ENCODE measurements at regions not wholly inside any gene's neighbourhood (a gene's known extent, or its start where the extent isn't known, plus 50 kb on each side); places are given as distances from the start of the nearest gene placed in this dataset.

DNA sequence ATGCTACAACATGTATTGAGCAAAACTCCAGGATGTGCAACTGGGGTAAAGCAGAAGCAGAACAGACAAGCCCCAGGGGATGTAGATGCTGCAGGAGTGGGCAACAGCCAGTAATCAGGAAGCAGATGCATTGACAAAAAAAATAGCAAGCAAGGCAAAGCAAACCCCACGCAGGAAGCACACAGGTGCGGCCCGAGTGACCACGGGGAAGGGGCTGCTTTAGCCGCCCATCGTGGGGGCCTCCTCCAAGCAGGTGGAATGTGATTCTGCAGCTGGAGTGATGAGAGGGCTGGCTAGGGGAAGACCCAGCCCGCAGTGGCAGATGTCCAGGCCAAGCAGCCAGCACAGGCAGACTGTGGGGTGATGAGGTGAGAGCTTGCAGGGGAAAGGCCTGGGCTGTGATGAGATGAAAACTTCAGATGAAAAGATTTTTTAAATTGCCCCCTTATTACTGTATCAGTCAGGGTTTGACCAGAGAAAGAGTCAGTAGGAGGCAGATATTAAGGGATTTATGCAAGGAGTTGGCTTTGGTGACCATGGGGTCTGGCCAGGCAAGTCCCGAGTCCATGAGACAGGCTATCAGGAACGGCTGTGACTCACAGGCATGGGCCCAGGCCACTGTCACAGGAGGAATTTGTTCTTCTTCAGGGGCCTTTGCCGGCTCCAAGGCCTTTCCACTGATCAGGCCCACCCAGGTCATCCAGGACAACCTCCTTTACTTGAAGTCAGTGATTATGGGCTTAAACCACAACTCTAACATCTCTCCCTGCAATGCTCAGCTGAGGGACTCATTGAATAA lies 207.6 kb downstream of the ANKRD60 start:
- Mint-ChIP-seq H3K9me3 (ENCODE audit: insufficient read depth) (no peaks in the 10 kb centered on the region), H3K27me3 (ENCODE audit: low read depth) (peaks cover 3% of the 10 kb centered on the region), H3K36me3 (ENCODE audit: low read depth) (no peaks in the 10 kb centered on the region), H3K4me1 (ENCODE audit: low read depth) (no peaks in the 10 kb centered on the region), H3K4me3 (no peak overlapping the region), H3K27ac (no peak overlapping the region)
- DNase-seq (no peak), ATAC-seq (no peak)
- ChIA-PET CTCF (no interaction called here), POLR2A (no interaction called here)

DNA sequence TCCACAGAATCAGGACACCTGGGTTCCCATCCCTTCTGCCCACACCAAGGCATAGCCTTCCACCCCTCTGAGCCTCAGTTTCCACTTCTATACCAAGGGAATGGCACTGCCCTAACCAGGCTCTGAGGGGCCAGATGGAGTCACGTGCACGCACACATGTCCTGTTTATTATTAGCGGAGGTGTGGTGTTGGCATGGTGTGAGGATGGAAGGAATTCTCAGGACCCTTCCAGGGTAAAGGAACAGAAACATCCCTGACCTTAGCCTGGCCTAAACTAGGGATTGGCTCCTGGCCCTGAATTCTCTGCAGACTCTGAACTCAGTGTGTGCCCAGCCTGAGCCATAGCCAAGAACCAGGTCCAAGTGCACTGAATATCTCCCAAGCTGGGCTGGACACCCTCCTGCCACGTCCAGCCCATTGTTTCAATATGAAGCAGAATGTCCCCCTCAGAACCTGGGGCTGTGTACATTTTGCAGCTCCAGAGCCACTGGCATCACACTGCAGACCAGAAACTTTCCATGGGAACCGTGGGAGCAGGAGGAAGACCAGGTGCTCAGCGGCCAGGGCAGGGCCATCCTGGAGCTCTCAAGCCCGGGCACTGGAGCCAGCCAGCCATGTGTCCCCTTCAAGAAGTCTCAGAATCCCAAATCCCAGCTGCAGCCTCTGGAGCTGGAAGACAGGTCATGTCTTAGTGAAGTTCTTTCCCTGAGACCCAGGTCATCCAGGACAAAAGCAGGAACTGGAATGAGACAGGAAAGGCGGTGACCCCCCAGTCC lies 208.4 kb downstream of the ANKRD60 start:
- DNase-seq (no peak), ATAC-seq (no peak)
- POLR2A ChIA-PET, result no interaction called here
- H3K36me3 Mint-ChIP-seq (ENCODE audit: low read depth), result no peaks in the 10 kb centered on the region
- CTCF ChIA-PET, result no interaction called here
- H3K4me3 Mint-ChIP-seq, result no peak overlapping the region
- H3K27ac Mint-ChIP-seq, result no peak overlapping the region
- peaks cover under 1% of the 10 kb centered on the region for H3K4me1 Mint-ChIP-seq (ENCODE audit: low read depth)
- peaks cover 5% of the 10 kb centered on the region for H3K27me3 Mint-ChIP-seq (ENCODE audit: low read depth)
- H3K9me3 Mint-ChIP-seq (ENCODE audit: insufficient read depth), result no peaks in the 10 kb centered on the region

DNA sequence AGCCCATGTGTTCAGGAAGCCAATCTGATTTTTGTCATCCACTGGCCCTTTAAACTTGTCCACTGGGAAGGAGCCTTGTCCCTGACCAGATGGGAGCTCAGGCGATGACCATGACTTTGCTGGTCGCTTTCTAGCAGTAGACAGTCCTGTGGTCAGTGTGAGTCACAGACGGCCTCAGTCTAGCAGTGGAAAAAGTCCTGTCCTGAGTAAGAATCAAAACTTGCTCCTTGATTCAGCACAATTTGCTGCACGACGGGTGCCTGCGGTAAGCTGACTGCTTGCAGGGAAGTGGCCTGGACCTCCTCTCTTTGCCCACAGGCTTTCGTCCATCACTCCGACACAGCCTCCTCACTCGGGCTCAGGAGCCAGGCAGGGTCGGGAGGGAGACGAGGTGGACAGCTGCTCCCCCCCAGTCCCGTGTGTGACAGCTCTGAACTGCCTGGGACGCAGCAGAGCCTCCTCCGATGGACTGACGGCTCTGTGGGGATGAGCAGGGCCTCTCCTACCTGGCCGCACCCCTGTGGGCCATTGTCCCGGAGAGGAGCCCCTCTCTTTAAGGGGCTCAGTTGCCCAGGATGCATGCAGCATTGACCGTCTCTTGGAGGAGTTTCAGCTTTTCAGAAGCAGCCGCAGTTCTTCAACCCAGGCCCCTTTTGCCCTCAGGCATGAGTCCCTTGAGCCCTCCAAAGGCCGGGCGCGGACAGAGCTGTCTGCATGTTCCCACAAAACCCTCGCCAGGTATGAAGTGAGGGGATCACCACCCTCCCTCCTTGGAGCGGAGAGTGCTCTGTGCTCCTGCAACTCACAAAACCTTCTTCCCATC lies 209.2 kb downstream of the ANKRD60 start:
- Mint-ChIP-seq H3K4me1 (ENCODE audit: low read depth) (peaks cover 8% of the 10 kb centered on the region), H3K4me3 (no peak overlapping the region), H3K27me3 (ENCODE audit: low read depth) (peaks cover 5% of the 10 kb centered on the region), H3K36me3 (ENCODE audit: low read depth) (no peaks in the 10 kb centered on the region), H3K9me3 (ENCODE audit: insufficient read depth) (no peaks in the 10 kb centered on the region), H3K27ac (no peak overlapping the region)
- no peak for DNase-seq
- no peak for ATAC-seq
- ChIA-PET POLR2A (no interaction called here), CTCF (no interaction called here)

DNA sequence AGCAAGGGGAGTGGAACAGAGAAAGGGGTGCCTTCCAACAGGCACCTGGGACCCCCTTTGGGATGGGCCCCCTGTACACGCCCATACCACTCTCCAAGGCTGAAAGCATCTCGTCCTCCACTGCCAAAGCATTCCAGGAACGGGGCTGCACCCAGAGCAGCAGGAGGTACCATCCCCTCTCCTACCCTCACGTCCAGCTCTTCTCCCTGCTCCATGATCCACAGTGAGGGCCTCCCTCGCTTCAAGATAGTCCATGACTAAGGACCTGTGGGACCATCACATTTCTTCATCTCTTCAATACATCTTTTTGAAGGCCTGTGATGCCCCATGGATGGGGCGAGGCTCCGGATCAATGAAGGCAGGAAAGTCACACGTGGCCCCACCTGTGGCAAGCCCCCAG lies 209.9 kb downstream of the ANKRD60 start:
- Mint-ChIP-seq H3K36me3 (ENCODE audit: low read depth) (no peaks in the 10 kb centered on the region), H3K9me3 (ENCODE audit: insufficient read depth) (no peaks in the 10 kb centered on the region), H3K4me3 (no peak overlapping the region), H3K27me3 (ENCODE audit: low read depth) (peaks cover 5% of the 10 kb centered on the region), H3K4me1 (ENCODE audit: low read depth) (peaks cover 10% of the 10 kb centered on the region), H3K27ac (no peak overlapping the region)
- no peak for DNase-seq
- CTCF ChIA-PET, result no interaction called here
- no peak for ATAC-seq
- POLR2A ChIA-PET, result no interaction called here

DNA sequence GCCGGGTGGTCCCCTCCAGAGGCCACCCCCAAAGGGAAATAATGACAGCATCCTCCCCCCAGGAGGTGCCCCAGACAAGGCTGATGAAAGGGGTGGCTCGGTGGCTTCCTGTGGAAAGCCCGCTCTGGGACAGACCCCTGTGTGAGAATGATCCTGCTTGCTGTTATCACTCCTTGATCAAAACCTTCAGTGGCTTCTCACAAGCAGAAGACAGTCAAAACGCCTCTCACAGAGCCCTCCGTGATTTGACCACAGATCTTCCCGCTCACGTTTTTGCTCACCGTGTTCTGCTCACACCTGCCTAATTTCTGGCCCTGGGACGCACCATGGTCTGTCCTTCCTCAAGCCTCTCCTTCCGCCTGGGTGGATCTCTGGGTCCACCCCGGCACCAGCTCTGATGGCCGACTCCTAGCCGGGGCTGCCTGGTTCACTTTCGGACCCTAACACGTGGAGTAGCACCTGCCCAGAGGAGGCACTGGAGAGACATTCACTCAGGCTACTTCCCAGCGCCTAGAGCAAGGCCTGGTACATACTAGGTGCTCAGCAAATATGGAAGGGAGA lies 210.4 kb downstream of the ANKRD60 start:
- H3K4me1 Mint-ChIP-seq (ENCODE audit: low read depth), result peaks cover 10% of the 10 kb centered on the region
- CTCF ChIA-PET, result no interaction called here
- peaks cover 5% of the 10 kb centered on the region for H3K27me3 Mint-ChIP-seq (ENCODE audit: low read depth)
- H3K27ac Mint-ChIP-seq, result no peak overlapping the region
- no peak for DNase-seq
- H3K36me3 Mint-ChIP-seq (ENCODE audit: low read depth), result no peaks in the 10 kb centered on the region
- no peak overlapping the region for H3K4me3 Mint-ChIP-seq
- no peak for ATAC-seq
- POLR2A ChIA-PET, result no interaction called here
- H3K9me3 Mint-ChIP-seq (ENCODE audit: insufficient read depth), result no peaks in the 10 kb centered on the region

DNA sequence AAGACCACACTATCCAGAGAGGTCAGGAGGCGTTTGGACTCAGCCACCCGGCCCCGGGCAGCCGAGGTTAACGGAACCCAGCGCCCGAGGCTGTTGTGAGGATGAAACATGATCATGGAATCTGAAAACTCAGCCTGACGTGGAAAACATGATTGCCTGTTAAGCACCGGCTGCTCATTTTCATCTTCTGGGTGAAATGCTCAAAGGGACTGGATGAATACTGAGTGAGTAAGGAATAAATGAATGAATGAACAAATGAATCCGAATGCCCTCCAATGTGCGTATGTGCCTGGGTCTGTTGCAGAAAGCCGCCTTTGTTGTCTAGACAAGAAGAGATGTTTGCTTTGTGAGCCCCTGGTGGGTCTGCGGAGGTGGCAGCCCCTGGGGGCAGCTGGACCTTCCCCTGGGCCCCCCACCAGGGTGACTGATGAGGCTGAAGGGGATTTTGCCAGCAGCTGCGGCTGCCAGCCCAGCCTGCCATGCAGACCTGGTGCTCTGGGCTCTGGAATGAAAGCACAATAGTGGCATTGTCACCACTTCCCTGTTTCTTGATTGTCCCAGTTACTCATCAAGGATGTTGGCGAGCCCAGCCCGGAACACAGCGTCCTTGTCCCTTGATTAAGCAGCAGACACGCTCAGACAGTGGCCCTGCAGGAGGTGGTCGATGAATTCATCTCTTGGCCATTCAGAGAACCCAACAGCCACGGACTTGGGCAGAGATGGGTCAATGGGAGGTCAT lies 211.1 kb downstream of the ANKRD60 start:
- ChIA-PET CTCF (no interaction called here), POLR2A (no interaction called here)
- no peak overlapping the region for H3K4me3 Mint-ChIP-seq
- no peak for DNase-seq
- H3K27me3 Mint-ChIP-seq (ENCODE audit: low read depth), result peaks cover 5% of the 10 kb centered on the region
- ATAC-seq, result no peak
- no peaks in the 10 kb centered on the region for H3K36me3 Mint-ChIP-seq (ENCODE audit: low read depth)
- no peak overlapping the region for H3K27ac Mint-ChIP-seq
- H3K9me3 Mint-ChIP-seq (ENCODE audit: insufficient read depth), result no peaks in the 10 kb centered on the region
- H3K4me1 Mint-ChIP-seq (ENCODE audit: low read depth), result peaks cover 10% of the 10 kb centered on the region

DNA sequence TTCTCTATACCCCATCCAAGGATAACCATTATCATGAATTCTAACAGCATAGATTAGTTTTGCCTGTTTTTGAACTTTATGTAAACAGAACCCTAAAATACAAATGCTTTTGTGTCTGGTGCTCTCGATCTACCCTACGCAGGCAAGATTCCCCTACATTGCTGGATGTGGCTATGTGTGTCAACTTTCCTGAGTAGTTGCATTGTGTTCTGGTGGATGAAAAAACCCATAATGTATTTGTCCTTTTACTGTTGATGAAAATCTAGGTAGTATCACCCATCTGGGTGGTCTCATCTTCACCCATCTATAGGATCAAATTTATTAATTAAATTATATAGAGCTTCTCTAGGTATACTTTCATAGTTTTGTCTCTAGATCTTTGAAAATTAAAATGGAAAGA lies 211.7 kb downstream of the ANKRD60 start:
- Mint-ChIP-seq H3K36me3 (ENCODE audit: low read depth) (no peaks in the 10 kb centered on the region), H3K9me3 (ENCODE audit: insufficient read depth) (no peaks in the 10 kb centered on the region), H3K4me1 (ENCODE audit: low read depth) (peaks cover 10% of the 10 kb centered on the region), H3K27me3 (ENCODE audit: low read depth) (peaks cover 5% of the 10 kb centered on the region), H3K27ac (no peak overlapping the region), H3K4me3 (no peak overlapping the region)
- ChIA-PET POLR2A (no interaction called here), CTCF (no interaction called here)
- DNase-seq, result no peak
- no peak for ATAC-seq

DNA sequence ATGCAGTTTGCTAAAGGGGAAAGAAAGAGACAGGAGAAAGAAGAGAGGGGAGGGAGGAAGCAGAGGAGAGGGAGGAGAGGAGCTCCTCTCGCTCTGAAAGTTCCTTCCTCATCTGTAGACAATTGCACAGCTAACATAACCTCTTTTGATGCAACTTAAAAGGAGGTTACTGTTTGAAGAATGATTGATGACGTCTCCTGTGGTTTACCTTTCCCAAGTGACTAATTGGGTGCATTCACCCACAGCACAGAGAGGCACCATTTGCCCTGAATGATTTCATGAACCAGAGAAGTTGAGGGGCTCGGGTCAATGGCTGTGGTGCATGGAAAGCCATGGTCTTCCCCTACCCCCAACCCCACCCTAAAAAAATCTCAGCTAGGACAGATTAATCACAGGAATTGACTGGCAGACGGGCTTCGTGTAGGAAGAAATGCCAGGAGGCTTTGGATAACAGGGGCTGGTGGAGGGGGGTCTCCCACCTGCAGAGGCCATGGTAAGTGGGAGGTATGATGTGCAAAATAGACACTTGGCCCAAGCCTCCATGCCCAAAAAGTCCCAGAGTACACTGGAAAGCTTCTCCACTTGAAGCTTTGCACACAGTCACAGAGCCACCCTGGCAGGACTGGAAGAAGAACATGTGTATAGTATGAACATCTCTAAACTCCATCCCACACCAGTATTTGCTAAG lies 213.7 kb downstream of the ANKRD60 start:
- no peak overlapping the region for H3K4me3 Mint-ChIP-seq
- peaks cover 10% of the 10 kb centered on the region for H3K4me1 Mint-ChIP-seq (ENCODE audit: low read depth)
- peak; percentile 33 for ATAC-seq
- H3K9me3 Mint-ChIP-seq (ENCODE audit: insufficient read depth), result no peaks in the 10 kb centered on the region
- CTCF ChIA-PET, result no interaction called here
- H3K36me3 Mint-ChIP-seq (ENCODE audit: low read depth), result no peaks in the 10 kb centered on the region
- H3K27ac Mint-ChIP-seq, result no peak overlapping the region
- H3K27me3 Mint-ChIP-seq (ENCODE audit: low read depth), result peaks cover 5% of the 10 kb centered on the region
- DNase-seq, result no peak
- POLR2A ChIA-PET, result no interaction called here

DNA sequence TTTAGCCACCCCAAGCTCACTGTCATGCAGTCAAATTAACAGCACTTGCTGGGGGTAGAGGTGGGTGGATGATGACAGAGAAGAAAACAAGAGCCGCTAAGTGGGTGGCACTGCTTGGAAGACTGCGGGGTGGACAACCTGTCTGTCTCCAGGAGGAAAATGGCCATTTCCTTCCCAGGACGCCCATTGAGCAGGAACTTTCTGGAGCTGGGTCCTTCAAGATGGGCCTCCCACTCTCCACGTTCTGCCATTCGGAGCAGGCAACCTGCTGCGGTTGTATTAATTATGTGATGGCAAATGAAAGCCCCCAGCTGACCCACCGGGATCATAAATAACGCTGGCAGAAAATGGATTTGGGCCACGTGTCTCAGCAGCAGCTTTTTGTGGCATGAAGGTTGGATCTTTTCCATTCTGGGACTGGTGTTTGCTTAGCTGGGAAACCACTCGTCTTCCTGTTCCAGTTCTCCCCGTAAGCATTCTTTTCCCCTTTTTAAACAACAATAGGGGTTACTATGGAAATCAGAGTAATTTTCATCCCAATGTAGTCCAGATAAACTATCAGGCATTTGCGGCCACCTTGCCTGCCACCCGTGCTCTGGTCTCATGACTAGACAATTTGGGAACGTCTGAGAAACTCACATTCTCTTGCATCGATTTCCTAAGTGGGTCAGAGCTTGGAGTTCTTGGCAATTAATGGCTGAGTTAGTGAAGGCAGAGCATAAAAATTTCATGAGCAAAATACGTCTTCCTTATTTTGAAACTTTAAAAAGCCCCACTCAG lies 215.5 kb downstream of the ANKRD60 start:
- H3K4me1 Mint-ChIP-seq (ENCODE audit: low read depth), result peaks cover 10% of the 10 kb centered on the region
- ChIA-PET CTCF (no interaction called here), POLR2A (no interaction called here)
- H3K27ac Mint-ChIP-seq, result no peak overlapping the region
- peaks cover 7% of the 10 kb centered on the region for H3K27me3 Mint-ChIP-seq (ENCODE audit: low read depth)
- ATAC-seq, result no peak
- no peaks in the 10 kb centered on the region for H3K9me3 Mint-ChIP-seq (ENCODE audit: insufficient read depth)
- no peaks in the 10 kb centered on the region for H3K36me3 Mint-ChIP-seq (ENCODE audit: low read depth)
- no peak for DNase-seq
- H3K4me3 Mint-ChIP-seq, result no peak overlapping the region

DNA sequence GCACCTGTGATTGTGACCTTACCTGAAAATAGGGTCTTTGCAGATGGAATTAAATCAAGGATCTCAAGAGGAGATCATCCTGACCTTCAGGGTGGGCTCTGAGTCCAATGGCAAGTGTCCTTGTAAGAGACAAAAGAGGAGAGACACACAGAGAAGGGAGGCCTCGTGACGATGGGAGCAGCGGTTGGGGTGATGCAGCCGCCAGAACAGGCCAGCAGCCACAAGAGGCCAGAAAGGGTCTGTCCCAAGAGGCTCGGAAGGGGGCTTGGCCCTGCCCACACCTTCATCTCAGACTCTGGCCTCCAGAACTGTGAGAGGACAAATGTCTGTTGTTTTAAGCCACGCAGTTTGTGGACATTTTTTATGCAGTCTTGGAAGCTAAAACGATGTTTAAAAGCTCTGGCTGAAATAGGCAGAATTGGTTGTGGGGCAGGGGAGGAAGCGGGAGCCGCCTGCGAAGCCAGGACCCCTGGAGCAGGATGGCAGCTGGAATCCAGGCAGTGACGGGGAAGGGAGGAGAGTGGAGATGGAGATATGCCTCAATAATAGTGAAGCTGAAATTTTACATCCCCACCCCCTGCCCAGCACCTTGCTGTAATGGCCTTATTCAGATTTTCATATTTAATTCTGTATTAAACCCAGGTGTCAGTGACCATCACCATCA lies 216.4 kb downstream of the ANKRD60 start:
- POLR2A ChIA-PET, result no interaction called here
- ATAC-seq (no peak), DNase-seq (no peak)
- Mint-ChIP-seq H3K4me1 (ENCODE audit: low read depth) (peaks cover 10% of the 10 kb centered on the region), H3K36me3 (ENCODE audit: low read depth) (no peaks in the 10 kb centered on the region), H3K27me3 (ENCODE audit: low read depth) (peaks cover 7% of the 10 kb centered on the region), H3K9me3 (ENCODE audit: insufficient read depth) (no peaks in the 10 kb centered on the region), H3K4me3 (no peak overlapping the region), H3K27ac (no peak overlapping the region)
- CTCF ChIA-PET, result no interaction called here
